ENCODE measurements at regions not wholly inside any gene's neighbourhood (a gene's known extent, or its start where the extent isn't known, plus 50 kb on each side); places are given as distances from the start of the nearest gene placed in this dataset.

DNA sequence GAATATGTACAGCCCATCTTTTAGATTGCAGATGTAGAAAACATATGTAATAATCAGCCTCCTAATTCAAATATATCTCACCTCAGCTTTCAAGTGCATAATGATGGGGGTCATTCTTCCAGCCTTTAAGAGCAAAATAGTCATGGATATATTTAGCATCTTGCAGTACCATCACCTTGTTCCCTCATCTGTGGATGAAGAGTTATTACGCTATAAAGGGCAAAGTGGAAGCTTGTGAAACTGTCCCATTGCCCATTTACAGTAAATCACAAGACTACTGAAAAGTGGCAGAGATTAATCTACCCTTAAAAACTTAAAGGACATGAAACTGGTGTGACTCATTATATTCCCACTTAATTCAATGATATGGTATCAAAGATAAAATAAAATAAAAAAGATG, 979.7 kb upstream of the HS3ST1 start:
- no peaks in the 10 kb centered on the region for H3K4me1 ChIP-seq
- 90% methylated on average over 1 of the region's 1 CpG for WGBS
- TF ChIP-seq CTCF (IDR thresholded peaks at IDR 0.05) (no peak), EP300 (IDR thresholded peaks at IDR 0.05) (no peak), POLR2AphosphoS5 (IDR thresholded peaks at IDR 0.05) (no peak), POLR2A (IDR thresholded peaks at IDR 0.05) (no peak)
- DNase-seq (ENCODE audit: low spot score in 2 of 2): no peak
- no peak overlapping the region for H3K4me3 ChIP-seq
- peaks cover 8% of the 10 kb centered on the region for H3K9me3 ChIP-seq
- H3K27me3 ChIP-seq: no peaks in the 10 kb centered on the region
- no peak overlapping the region for H3K27ac ChIP-seq
- no peaks in the 10 kb centered on the region for H3K36me3 ChIP-seq

GRCh38 chr4:12403175-12403574, 974.5 kb upstream of the HS3ST1 start:
- Histone ChIP-seq H3K4me1 (no peaks in the 10 kb centered on the region), H3K4me3 (no peak overlapping the region), H3K27ac (no peak overlapping the region), H3K9me3 (peaks cover 2% of the 10 kb centered on the region), H3K27me3 (no peaks in the 10 kb centered on the region), H3K36me3 (no peaks in the 10 kb centered on the region)
- WGBS: 81% methylated on average over 2 of the region's 2 CpGs
- TF ChIP-seq CTCF (IDR thresholded peaks at IDR 0.05) (no peak), POLR2A (IDR thresholded peaks at IDR 0.05) (no peak), POLR2AphosphoS5 (IDR thresholded peaks at IDR 0.05) (no peak), EP300 (IDR thresholded peaks at IDR 0.05) (no peak)
- no peak for DNase-seq (ENCODE audit: low spot score in 2 of 2)

DNA sequence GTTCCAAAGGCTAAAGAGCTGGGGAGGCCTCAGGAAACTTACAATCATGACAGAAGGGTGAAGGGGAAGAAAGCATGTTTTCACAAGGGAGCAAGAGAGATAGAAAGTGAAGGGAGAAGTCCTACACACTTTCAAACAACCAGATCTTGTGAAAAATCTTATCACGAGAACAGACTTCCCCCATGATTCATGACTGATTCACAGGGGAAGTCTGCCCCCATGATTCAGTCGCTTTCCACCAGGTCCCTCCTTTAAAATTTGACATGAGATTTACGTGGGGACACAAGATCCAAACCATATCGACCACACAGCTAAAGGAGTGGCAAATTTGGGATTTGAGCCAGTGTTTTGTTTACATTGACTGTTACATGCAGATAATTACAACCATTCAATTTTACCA, 971.1 kb upstream of the HS3ST1 start:
- 51% methylated on average over 4 of the region's 4 CpGs for WGBS
- H3K27me3 ChIP-seq: no peaks in the 10 kb centered on the region
- no peak for DNase-seq (ENCODE audit: low spot score in 2 of 2)

DNA sequence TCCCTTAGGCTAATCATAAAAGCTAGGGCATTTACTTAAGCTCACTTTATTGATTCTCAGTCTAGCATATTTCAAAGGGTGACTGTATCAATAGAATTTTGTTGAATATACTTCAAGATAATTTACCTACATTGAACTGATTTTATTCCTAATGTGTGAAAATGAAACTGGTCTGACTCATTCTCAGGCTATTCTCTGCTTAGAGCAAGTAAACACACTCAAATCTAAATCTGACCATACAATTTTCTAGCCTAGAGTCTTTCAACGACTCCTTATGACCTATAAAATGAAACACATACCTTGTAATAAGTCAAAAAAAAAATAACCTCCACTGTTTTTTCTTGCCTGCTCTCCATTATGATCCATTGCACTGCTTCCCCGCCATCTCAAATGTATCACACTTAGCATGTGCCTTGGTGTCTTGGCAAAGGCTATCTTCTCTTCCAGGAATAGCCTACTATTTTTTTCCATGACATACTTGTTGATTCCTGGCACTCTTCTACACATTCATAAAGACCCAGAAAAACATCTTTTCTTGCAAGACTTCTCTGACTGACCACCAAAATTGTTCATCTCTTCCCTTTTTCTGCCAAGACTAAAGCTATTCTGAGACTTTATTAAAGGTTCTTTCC, 965.1 kb upstream of the HS3ST1 start:
- H3K9me3 ChIP-seq: no peaks in the 10 kb centered on the region

More for the DNA sequence above, 971.1 kb upstream of the HS3ST1 start:
- H3K36me3 ChIP-seq: no peaks in the 10 kb centered on the region
- peaks cover 2% of the 10 kb centered on the region for H3K9me3 ChIP-seq
- no peak overlapping the region for H3K27ac ChIP-seq
- TF ChIP-seq CTCF (IDR thresholded peaks at IDR 0.05) (no peak), POLR2AphosphoS5 (IDR thresholded peaks at IDR 0.05) (no peak)
- H3K4me1 ChIP-seq: no peaks in the 10 kb centered on the region
- no peak overlapping the region for H3K4me3 ChIP-seq

DNA sequence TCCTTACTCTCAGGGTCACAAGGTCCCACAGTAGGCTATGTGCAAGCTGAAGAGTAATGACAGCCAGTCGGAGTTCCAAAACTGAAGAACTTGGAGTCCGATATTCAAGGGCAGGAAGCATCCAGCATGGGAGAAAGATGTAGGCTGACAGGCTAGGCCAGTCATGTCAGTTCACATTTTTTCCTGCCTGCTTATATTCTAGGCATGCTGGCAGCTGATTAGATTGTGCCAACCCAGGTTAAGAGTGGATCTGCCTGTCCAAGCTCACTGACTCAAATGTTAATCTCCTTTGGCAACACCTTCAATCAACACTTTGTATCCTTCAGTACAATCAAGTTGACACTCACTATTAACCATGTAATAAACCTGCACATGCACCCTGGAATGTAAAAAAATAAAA, 960.9 kb upstream of the HS3ST1 start:
- no peaks in the 10 kb centered on the region for H3K27me3 ChIP-seq
- no peaks in the 10 kb centered on the region for H3K36me3 ChIP-seq
- no peak for TF ChIP-seq POLR2AphosphoS5 (IDR thresholded peaks at IDR 0.05)
- TF ChIP-seq CTCF (IDR thresholded peaks at IDR 0.05): no peak
- no peak for TF ChIP-seq POLR2A (IDR thresholded peaks at IDR 0.05)
- TF ChIP-seq EP300 (IDR thresholded peaks at IDR 0.05): no peak
- H3K4me3 ChIP-seq: no peak overlapping the region
- H3K4me1 ChIP-seq: no peaks in the 10 kb centered on the region
- H3K27ac ChIP-seq: no peak overlapping the region
- WGBS: 95% methylated on average over 2 of the region's 2 CpGs
- H3K9me3 ChIP-seq: no peaks in the 10 kb centered on the region
- DNase-seq (ENCODE audit: low spot score in 2 of 2): no peak

More for the DNA sequence above, 965.1 kb upstream of the HS3ST1 start:
- no peak for TF ChIP-seq POLR2A (IDR thresholded peaks at IDR 0.05)
- no peak for TF ChIP-seq CTCF (IDR thresholded peaks at IDR 0.05)
- TF ChIP-seq POLR2AphosphoS5 (IDR thresholded peaks at IDR 0.05): no peak
- no peak for TF ChIP-seq EP300 (IDR thresholded peaks at IDR 0.05)
- no peaks in the 10 kb centered on the region for H3K27me3 ChIP-seq
- H3K36me3 ChIP-seq: no peaks in the 10 kb centered on the region
- no peaks in the 10 kb centered on the region for H3K4me1 ChIP-seq
- no peak overlapping the region for H3K4me3 ChIP-seq
- DNase-seq (ENCODE audit: low spot score in 2 of 2): no peak
- 65% methylated on average over 2 of the region's 2 CpGs for WGBS
- H3K27ac ChIP-seq: no peak overlapping the region
